HepG2 (cell line): ENCODE measurements at regions not wholly inside any gene's neighbourhood (a gene's known extent, or its start where the extent isn't known, plus 50 kb on each side); places are given as distances from the start of the nearest gene placed in this dataset.

Experiments used
- ATAC-seq: fragments of 200-7000 bp; cut with Tn5 transposase; 3 replicates; pipeline ENCODE4 v1.9.1; 2020; ENCODE audit warnings: mild to moderate bottlenecking, moderate library complexity
- BruUV-seq: library from RNA; stranded (reverse); fragments of 400-500 nt; replicated peaks from 2 replicates; lab custom pipeline; 2021; lab: Mats Ljungman, UMichigan
- CTCF ChIA-PET: fragments of 300-600 bp; formaldehyde crosslinking; extraction: SDS; loops from one replicate; lab custom pipeline; 2021; ENCODE audit warnings: low total read pairs, inconsistent platforms, low intra/inter-chr PET ratio; lab: Yijun Ruan, JAX
- POLR2A ChIA-PET: fragments of 350-600 bp; sonication (Branson Sonifier 250); formaldehyde crosslinking; loops from one replicate; lab custom pipeline; 2020; ENCODE audit warnings: antibody characterized with exemption, inconsistent platforms; lab: Yijun Ruan, JAX
- DNase-seq: peaks from one replicate; pipeline ENCODE4 v3.0.0-alpha.2; 2015; ENCODE audit warnings: low spot score
- FAIRE-seq: peaks from 3 replicates; lab custom pipeline; 2011; peaks lifted over from hg19 to GRCh38; lab: Jason Lieb, UNC
- H2AFZ ChIP-seq: one replicate; pipeline ENCODE4 v1.6.1; 2011; ENCODE audit warnings: low read length, inconsistent platforms
- H3K27ac ChIP-seq: fragments of 300-600 bp; 3 replicates; pipeline ENCODE4 v1.8.0; 2011; ENCODE audit warnings: mixed run types, mild to moderate bottlenecking, mixed read lengths, low read length, inconsistent platforms; ENCODE audit not compliant: insufficient read depth; ENCODE audit errors: extremely low read length
- H3K27me3 ChIP-seq, 2 experiments: fragments of 200-600 bp in 1 of 2; 2 replicates in 1 of 2; 3 replicates in 1 of 2; pipeline versions ENCODE4 v1.6.0 to v1.8.0; 2011; ENCODE audit warnings: low read length in 2 of 2, mild to moderate bottlenecking in 2 of 2, moderate library complexity in 2 of 2, inconsistent platforms in 1 of 2; ENCODE audit not compliant: insufficient read depth in 2 of 2, control insufficient read depth in 1 of 2
- H3K36me3 ChIP-seq, 2 experiments: fragments of 200-600 bp in 1 of 2; replicated peaks in 1 of 2; 2 replicates in 1 of 2; 3 replicates in 1 of 2; pipeline versions ENCODE4 v1.5.1 to v1.8.0; 2011; ENCODE audit warnings: low read length in 2 of 2, inconsistent platforms in 1 of 2; ENCODE audit not compliant: insufficient read depth in 2 of 2, control insufficient read depth in 1 of 2
- H3K4me1 ChIP-seq: 2 replicates; pipeline ENCODE4 v1.5.1; 2012; ENCODE audit warnings: low read length, inconsistent platforms; ENCODE audit not compliant: insufficient read depth
- H3K4me2 ChIP-seq: 2 replicates; pipeline ENCODE4 v1.6.0; 2011; ENCODE audit warnings: low read depth, low read length, inconsistent platforms
- H3K4me3 ChIP-seq, 3 experiments: fragments of 200-600 bp in 1 of 3; sonication (generic), shearing (Covaris generic) in 1 of 3; replicated peaks in 1 of 3; 2 replicates each; pipeline ENCODE4 v1.5.1; 2011 to 2016; ENCODE audit warnings: low read length in 3 of 3, inconsistent platforms in 2 of 3, low read depth in 2 of 3, mild to moderate bottlenecking in 2 of 3, control low read depth in 1 of 3, mixed read lengths in 1 of 3; ENCODE audit not compliant: insufficient read depth in 1 of 3
- H3K79me2 ChIP-seq: one replicate; pipeline ENCODE4 v1.6.1; 2011; ENCODE audit warnings: low read length, inconsistent platforms; ENCODE audit not compliant: insufficient read depth
- H3K9ac ChIP-seq: 2 replicates; pipeline ENCODE4 v1.6.0; 2011; ENCODE audit warnings: mild to moderate bottlenecking, low read depth, low read length, inconsistent platforms; ENCODE audit not compliant: insufficient read depth
- H3K9me3 ChIP-seq: 2 replicates; pipeline ENCODE4 v1.5.1; 2012; ENCODE audit warnings: mild to moderate bottlenecking, low read length
- H4K20me1 ChIP-seq: 2 replicates; pipeline ENCODE4 v1.6.0; 2011; ENCODE audit warnings: inconsistent platforms, mild to moderate bottlenecking, low read length, moderate library complexity; ENCODE audit not compliant: insufficient read depth
- ATF7 ChIP-seq, 2 experiments: fragments of 450-650 bp in 1 of 2; sonication (generic) in 1 of 2; formaldehyde crosslinking in 1 of 2; IDR thresholded peaks; 2 replicates each; pipeline versions ENCODE4 v1.4.0 to v1.6.1; 2016 to 2020; ENCODE audit warnings: antibody characterized with exemption in 1 of 2, mild to moderate bottlenecking in 1 of 2, missing genetic modification reagents in 1 of 2
- CCAR2 ChIP-seq: fragments of 200-400 bp; formaldehyde crosslinking; optimal IDR thresholded peaks from 2 replicates; pipeline ENCODE3; 2018; ENCODE audit warnings: low read depth, mild to moderate bottlenecking, low read length, moderate library complexity
- CEBPB ChIP-seq: IDR thresholded peaks from 2 replicates; pipeline ENCODE4 v1.6.1; 2011; ENCODE audit warnings: low read depth, low read length, improper control_type of control experiment, borderline replicate concordance
- CEBPG ChIP-seq: IDR thresholded peaks from 2 replicates; pipeline ENCODE4 v1.6.1; 2016
- LRRFIP1 ChIP-seq: sonication (generic); formaldehyde crosslinking; conservative IDR thresholded peaks from 2 replicates; pipeline ENCODE4 v1.4.0; 2020; ENCODE audit warnings: missing genetic modification reagents
- MYC ChIP-seq: sonication (generic); formaldehyde crosslinking; IDR thresholded peaks from 2 replicates; pipeline ENCODE4 v1.9.0; 2021; ENCODE audit warnings: missing genetic modification reagents, borderline replicate concordance
- MZF1 ChIP-seq: sonication (generic); formaldehyde crosslinking; IDR thresholded peaks from 2 replicates; pipeline ENCODE4 v1.8.1; 2023; ENCODE audit warnings: mild to moderate bottlenecking, missing genetic modification reagents, borderline replicate concordance
- NFRKB ChIP-seq: fragments of 450-650 bp; IDR thresholded peaks from 2 replicates; pipeline ENCODE4 v1.6.1; 2017
- PCBP1 ChIP-seq: fragments of 200-400 bp; formaldehyde crosslinking; IDR thresholded peaks from 2 replicates; pipeline ENCODE4 v1.6.1; 2017; ENCODE audit warnings: mild to moderate bottlenecking, low read depth, low read length, borderline replicate concordance
- RAD51 ChIP-seq: fragments of 450-650 bp; IDR thresholded peaks from 2 replicates; pipeline ENCODE4 v1.6.1; 2016; ENCODE audit warnings: borderline replicate concordance
- RBM22 ChIP-seq: fragments of 200-400 bp; formaldehyde crosslinking; optimal IDR thresholded peaks from 2 replicates; pipeline ENCODE3; 2017; ENCODE audit warnings: mild to moderate bottlenecking, low read length, moderate library complexity
- TP53 ChIP-seq: sonication (generic); formaldehyde crosslinking; conservative IDR thresholded peaks from 2 replicates; pipeline ENCODE4 v1.4.0; 2020; ENCODE audit warnings: missing genetic modification reagents
- ZNF33A ChIP-seq: sonication (generic); formaldehyde crosslinking; IDR thresholded peaks from 2 replicates; pipeline ENCODE4 v1.5.1; 2020; ENCODE audit warnings: missing genetic modification reagents, mild to moderate bottlenecking, moderate library complexity, borderline replicate concordance
- ZNF547 ChIP-seq: sonication (generic); formaldehyde crosslinking; IDR thresholded peaks from 2 replicates; pipeline ENCODE4 v1.5.1; 2020; ENCODE audit warnings: mild to moderate bottlenecking, missing genetic modification reagents
- ZNF646 ChIP-seq: sonication (generic); formaldehyde crosslinking; IDR thresholded peaks from 2 replicates; pipeline ENCODE4 v1.9.0; 2021; ENCODE audit warnings: mild to moderate bottlenecking, missing genetic modification reagents
- ZNF709 ChIP-seq: sonication (generic); formaldehyde crosslinking; IDR thresholded peaks from 2 replicates; pipeline ENCODE4 v1.5.0; 2020; ENCODE audit warnings: mild to moderate bottlenecking, missing genetic modification reagents
- ZNF777 ChIP-seq: sonication (generic); formaldehyde crosslinking; IDR thresholded peaks from 2 replicates; pipeline ENCODE4 v1.4.0; 2020; ENCODE audit warnings: missing genetic modification reagents
- WGBS: methylation state at CpG from one replicate; pipeline ENCODE4 v1.1.6; 2017; ENCODE audit warnings: low lambda C conversion rate; 5-methylcytosine and 5-hydroxymethylcytosine counted together
- in situ Hi-C: cut with HindIII; loops from 2 replicates; pipeline ENCODE4 v1.10.0; 2017; ENCODE audit warnings: low pct_unique_long_range_greater_than_20kb; ENCODE audit not compliant: extremely low pct_ligation_motif_present
- intact Hi-C: fragments of 100-400 bp; cut with micrococcal nuclease; formaldehyde crosslinking; loops from one replicate; pipeline ENCODE4 v1.10.0; 2022; ENCODE audit not compliant: unreplicated experiment
- TF ChIP-seq, protein P1 (sequence below): sonication (generic); formaldehyde crosslinking; IDR thresholded peaks from 2 replicates; pipeline ENCODE4 v1.5.0; 2020; ENCODE audit warnings: missing genetic modification reagents, mild to moderate bottlenecking, borderline replicate concordance

DNA sequence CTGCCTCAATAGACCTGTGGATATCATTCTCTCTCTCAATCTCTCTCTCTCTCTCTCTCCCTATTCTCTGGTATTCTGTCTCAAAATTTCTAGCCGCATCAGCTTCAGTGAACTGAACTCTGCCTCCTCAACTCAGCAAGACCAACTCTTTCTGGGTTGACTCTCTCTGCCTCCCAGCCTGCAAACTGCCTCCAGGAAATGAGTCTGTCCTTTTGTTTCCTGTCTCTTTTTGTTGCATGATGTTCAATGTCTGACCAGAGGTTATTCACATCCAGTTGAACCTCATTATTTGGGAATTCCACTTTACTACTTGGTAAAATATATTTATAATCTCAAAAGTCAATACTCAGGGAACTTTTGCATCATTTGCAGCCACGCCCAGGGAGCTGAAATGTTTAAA lies 682.7 kb upstream of the FZD8 start:
- DNase-seq (no peak), FAIRE-seq (no peak), ATAC-seq (no peak)
- Histone ChIP-seq H3K9me3 (no peaks in the 10 kb centered on the region), H2AFZ (no peak overlapping the region), H3K27ac (no peak overlapping the region), H4K20me1 (no peaks in the 10 kb centered on the region), H3K4me1 (no peaks in the 10 kb centered on the region), H3K4me2 (no peak overlapping the region), H3K4me3 (no peak overlapping the region), H3K27me3 (no peaks in the 10 kb centered on the region), H3K79me2 (no peaks in the 10 kb centered on the region), H3K9ac (no peak overlapping the region), H3K36me3 (no peaks in the 10 kb centered on the region)
- ChIA-PET CTCF (no interaction called here), POLR2A (no interaction called here)
- BruUV-seq, result no TSS peak
- in situ Hi-C loops (no loop called here), intact Hi-C loops (no loop called here)
- WGBS, result 2% methylated on average over 2 of the region's 2 CpGs
- TF ChIP-seq RBM22 (no peak), ZNF777 (CRISPR knock-in tag) (no peak), MYC (CRISPR knock-in tag) (no peak), LRRFIP1 (CRISPR knock-in tag) (no peak), TP53 (CRISPR knock-in tag) (no peak), ATF7 (IDR thresholded peaks at IDR 0.05) (no peak), ATF7 (CRISPR knock-in tag; IDR thresholded peaks at IDR 0.05) (no peak), ZNF547 (CRISPR knock-in tag) (no peak), MZF1 (CRISPR knock-in tag) (no peak), ZNF709 (CRISPR knock-in tag) (no peak), RAD51 (no peak), NFRKB (no peak), PCBP1 (no peak), CEBPG (CRISPR knock-in tag) (no peak), ZNF33A (CRISPR knock-in tag) (no peak), CEBPB (no peak), ZNF646 (CRISPR knock-in tag) (no peak), CCAR2 (no peak)
- TF ChIP-seq, protein P1, sequence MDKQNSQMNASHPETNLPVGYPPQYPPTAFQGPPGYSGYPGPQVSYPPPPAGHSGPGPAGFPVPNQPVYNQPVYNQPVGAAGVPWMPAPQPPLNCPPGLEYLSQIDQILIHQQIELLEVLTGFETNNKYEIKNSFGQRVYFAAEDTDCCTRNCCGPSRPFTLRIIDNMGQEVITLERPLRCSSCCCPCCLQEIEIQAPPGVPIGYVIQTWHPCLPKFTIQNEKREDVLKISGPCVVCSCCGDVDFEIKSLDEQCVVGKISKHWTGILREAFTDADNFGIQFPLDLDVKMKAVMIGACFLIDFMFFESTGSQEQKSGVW, result no peak
